CD4-positive, alpha-beta T cell (primary cell): ENCODE measurements at regions not wholly inside any gene's neighbourhood (a gene's known extent, or its start where the extent isn't known, plus 50 kb on each side); places are given as distances from the start of the nearest gene placed in this dataset.

Source experiments
- ATAC-seq: fragments of 200-7000 bp; cut with Tn5 transposase; one replicate; pipeline ENCODE4 v1.10.0; 2022; ENCODE audit warnings: mild to moderate bottlenecking; ENCODE audit not compliant: poor library complexity
- CTCF ChIA-PET: fragments of 350-600 bp; sonication (Branson Sonifier 250); formaldehyde crosslinking; loops from one replicate; lab custom pipeline; 2021; ENCODE audit warnings: antibody characterized with exemption, inconsistent platforms; lab: Charles Lee
- POLR2A ChIA-PET: fragments of 350-600 bp; sonication (Branson Sonifier 250); formaldehyde crosslinking; loops from one replicate; lab custom pipeline; 2021; ENCODE audit warnings: antibody characterized with exemption, inconsistent platforms; lab: Charles Lee
- DNase-seq, 14 experiments: peaks; one replicate each; pipeline ENCODE4 v3.0.0-alpha.2; 2013 to 2020; ENCODE audit warnings: mixed read lengths in 2 of 14
- H3K27ac ChIP-seq, 2 donors: one replicate each; pipeline versions ENCODE4 v1.5.1 to v1.7.0; 2013; ENCODE audit warnings: low read length in 2 of 2, low read depth in 1 of 2, mild to moderate bottlenecking in 1 of 2
- H3K27me3 ChIP-seq, 2 experiments: 1 replicate in 1 of 2; 2 replicates in 1 of 2; pipeline versions ENCODE4 v1.6.1 to v1.7.0; 2013; ENCODE audit warnings: low read length in 2 of 2, control low read depth in 1 of 2, mild to moderate bottlenecking in 1 of 2, moderate library complexity in 1 of 2; ENCODE audit not compliant: insufficient read depth in 2 of 2, control insufficient read depth in 1 of 2
- H3K36me3 ChIP-seq: one replicate; pipeline ENCODE4 v1.6.1; 2013; ENCODE audit warnings: low read length, control low read depth; ENCODE audit not compliant: insufficient read depth
- H3K4me1 ChIP-seq: one replicate; pipeline ENCODE4 v1.6.1; 2013; ENCODE audit warnings: low read length, control low read depth; ENCODE audit not compliant: insufficient read depth
- H3K4me3 ChIP-seq: one replicate; pipeline ENCODE4 v1.5.1; 2013; ENCODE audit warnings: mild to moderate bottlenecking, low read length, moderate library complexity
- H3K9me3 ChIP-seq, 2 experiments: 1 replicate in 1 of 2; 2 replicates in 1 of 2; pipeline versions ENCODE4 v1.6.1 to v1.7.0; 2013; ENCODE audit warnings: low read length in 2 of 2, mild to moderate bottlenecking in 2 of 2, control low read depth in 1 of 2, moderate library complexity in 1 of 2; ENCODE audit not compliant: control insufficient read depth in 1 of 2, insufficient read depth in 1 of 2
- H3K27ac Mint-ChIP-seq: one replicate; pipeline ENCODE4 v1.8.0; 2020; ENCODE audit warnings: mixed read lengths
- H3K27me3 Mint-ChIP-seq: one replicate; pipeline ENCODE4 v1.8.0; 2021; ENCODE audit warnings: mixed read lengths
- H3K36me3 Mint-ChIP-seq: one replicate; pipeline ENCODE4 v1.8.0; 2021; ENCODE audit warnings: low read depth, mixed read lengths
- H3K4me1 Mint-ChIP-seq: one replicate; pipeline ENCODE4 v1.8.0; 2021; ENCODE audit warnings: low read depth, mixed read lengths
- H3K4me3 Mint-ChIP-seq: one replicate; pipeline ENCODE4 v1.8.0; 2020; ENCODE audit warnings: mild to moderate bottlenecking, mixed read lengths
- H3K9me3 Mint-ChIP-seq: one replicate; pipeline ENCODE4 v1.8.0; 2020; ENCODE audit warnings: mixed read lengths
- CTCF ChIP-seq: fragments of 200-600 bp; IDR thresholded peaks from one replicate; pipeline ENCODE4 v1.8.0; 2022; ENCODE audit warnings: antibody characterized with exemption, mild to moderate bottlenecking
- intact Hi-C, 2 experiments: fragments of 100-400 bp; cut with DNase I in 1 of 2; cut with micrococcal nuclease in 1 of 2; formaldehyde crosslinking; loops; one replicate each; pipeline versions ENCODE4 v1.15.1 to v1.9.0; 2023 to 2025; cut with DNase I, micrococcal nuclease

- Histone ChIP-seq H3K9me3 (no peaks in the 10 kb centered on the region), H3K36me3 (no peaks in the 10 kb centered on the region), H3K27me3 (no peaks in the 10 kb centered on the region), H3K4me1 (no peaks in the 10 kb centered on the region), H3K27ac (no peak overlapping the region), H3K4me3 (no peak overlapping the region)
- Mint-ChIP-seq H3K36me3 (no peaks in the 10 kb centered on the region), H3K4me1 (no peaks in the 10 kb centered on the region), H3K4me3 (no peak overlapping the region), H3K27ac (no peak overlapping the region), H3K27me3 (no peaks in the 10 kb centered on the region), H3K9me3 (no peaks in the 10 kb centered on the region)
- TF ChIP-seq CTCF, result no peak
- no peak for DNase-seq
- intact Hi-C loops, result loop anchor here in 1 of 2 experiments (5.0 kb wide), 1 partner anchor 411 kb away; no protein-coding TSS in a partner anchor
- no peak for ATAC-seq
- ChIA-PET POLR2A (no interaction called here), CTCF (interaction anchor here (1.4 kb wide), 1 partner anchor 16 kb away, joined by 3 read pairs; no protein-coding TSS in a partner anchor)
Observed at GRCh38 chr20:1761116-1761515, 103.5 kb upstream of the SIRPG start.

- POLR2A ChIA-PET, result no interaction called here
- Mint-ChIP-seq H3K4me3 (no peak overlapping the region), H3K27ac (no peak overlapping the region)
Observed at GRCh38 chr20:1758765-1759164, 101.2 kb upstream of the SIRPG start.

GRCh38 chr20:1757606-1758512 lies 100.3 kb upstream of the SIRPG start:
- no peaks in the 10 kb centered on the region for H3K9me3 Mint-ChIP-seq
- H3K4me1 Mint-ChIP-seq, result no peaks in the 10 kb centered on the region
- POLR2A ChIA-PET, result no interaction called here
- no peaks in the 10 kb centered on the region for H3K36me3 ChIP-seq
- H3K27ac Mint-ChIP-seq, result no peak overlapping the region
- no peaks in the 10 kb centered on the region for H3K36me3 Mint-ChIP-seq
- no peak overlapping the region for H3K27ac ChIP-seq
- CTCF ChIA-PET, result interaction anchor here (0.9 kb wide), 1 partner anchor 19 kb away, joined by 3 read pairs; no protein-coding TSS in a partner anchor
- no peak for DNase-seq
- H3K4me1 ChIP-seq, result no peaks in the 10 kb centered on the region
- no peak overlapping the region for H3K4me3 ChIP-seq
- H3K27me3 Mint-ChIP-seq, result no peaks in the 10 kb centered on the region
- no peaks in the 10 kb centered on the region for H3K9me3 ChIP-seq
- H3K4me3 Mint-ChIP-seq, result no peak overlapping the region
- ATAC-seq, result no peak
- no peak for TF ChIP-seq CTCF
- intact Hi-C loops, result no loop called here
- no peaks in the 10 kb centered on the region for H3K27me3 ChIP-seq

More at GRCh38 chr20:1758765-1759164, 101.2 kb upstream of the SIRPG start:
- Mint-ChIP-seq H3K36me3 (no peaks in the 10 kb centered on the region), H3K4me1 (no peaks in the 10 kb centered on the region), H3K9me3 (no peaks in the 10 kb centered on the region), H3K27me3 (no peaks in the 10 kb centered on the region)
- CTCF ChIA-PET, result no interaction called here
- intact Hi-C loops, result no loop called here
- H3K9me3 ChIP-seq, result no peaks in the 10 kb centered on the region
- no peaks in the 10 kb centered on the region for H3K27me3 ChIP-seq
- no peaks in the 10 kb centered on the region for H3K4me1 ChIP-seq
- DNase-seq (no peak), ATAC-seq (no peak)
- no peak for TF ChIP-seq CTCF
- no peak overlapping the region for H3K4me3 ChIP-seq
- H3K36me3 ChIP-seq, result no peaks in the 10 kb centered on the region
- no peak overlapping the region for H3K27ac ChIP-seq
